ENCODE measurements at regions not wholly inside any gene's neighbourhood (a gene's known extent, or its start where the extent isn't known, plus 50 kb on each side); places are given as distances from the start of the nearest gene placed in this dataset.

DNA sequence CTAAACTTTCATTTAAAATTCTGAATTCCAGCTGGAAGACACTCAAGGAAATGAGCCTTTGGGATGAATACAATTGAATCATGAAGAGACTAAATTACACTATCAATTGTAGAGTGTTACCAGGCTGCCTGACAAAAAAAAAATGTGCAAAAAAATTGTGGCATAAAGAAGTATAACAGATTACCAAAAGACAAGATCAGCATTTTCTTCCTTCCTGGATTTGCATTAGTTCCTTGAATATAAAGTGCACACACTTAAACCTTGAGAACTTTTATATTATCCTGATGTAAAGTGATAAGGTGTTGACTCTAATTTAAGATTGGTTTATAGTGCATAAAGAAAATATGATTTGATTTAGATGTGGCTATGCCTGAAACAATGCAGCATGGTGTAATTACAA lies 412.7 kb upstream of the KLF6 start:
- TF ChIP-seq POLR2A (conservative IDR thresholded peaks at IDR 0.05) (no peak), ZNF41 (CRISPR knock-in tag; conservative IDR thresholded peaks at IDR 0.05) (no peak), FOSL1 (tag; conservative IDR thresholded peaks at IDR 0.05) (no peak), ZNF316 (IDR thresholded peaks at IDR 0.05) (peak; percentile 43; the same call in 1 of the 2 replicates), ZNF282 (CRISPR knock-in tag; IDR thresholded peaks at IDR 0.05) (no peak)
- TF ChIP-seq, protein P1, sequence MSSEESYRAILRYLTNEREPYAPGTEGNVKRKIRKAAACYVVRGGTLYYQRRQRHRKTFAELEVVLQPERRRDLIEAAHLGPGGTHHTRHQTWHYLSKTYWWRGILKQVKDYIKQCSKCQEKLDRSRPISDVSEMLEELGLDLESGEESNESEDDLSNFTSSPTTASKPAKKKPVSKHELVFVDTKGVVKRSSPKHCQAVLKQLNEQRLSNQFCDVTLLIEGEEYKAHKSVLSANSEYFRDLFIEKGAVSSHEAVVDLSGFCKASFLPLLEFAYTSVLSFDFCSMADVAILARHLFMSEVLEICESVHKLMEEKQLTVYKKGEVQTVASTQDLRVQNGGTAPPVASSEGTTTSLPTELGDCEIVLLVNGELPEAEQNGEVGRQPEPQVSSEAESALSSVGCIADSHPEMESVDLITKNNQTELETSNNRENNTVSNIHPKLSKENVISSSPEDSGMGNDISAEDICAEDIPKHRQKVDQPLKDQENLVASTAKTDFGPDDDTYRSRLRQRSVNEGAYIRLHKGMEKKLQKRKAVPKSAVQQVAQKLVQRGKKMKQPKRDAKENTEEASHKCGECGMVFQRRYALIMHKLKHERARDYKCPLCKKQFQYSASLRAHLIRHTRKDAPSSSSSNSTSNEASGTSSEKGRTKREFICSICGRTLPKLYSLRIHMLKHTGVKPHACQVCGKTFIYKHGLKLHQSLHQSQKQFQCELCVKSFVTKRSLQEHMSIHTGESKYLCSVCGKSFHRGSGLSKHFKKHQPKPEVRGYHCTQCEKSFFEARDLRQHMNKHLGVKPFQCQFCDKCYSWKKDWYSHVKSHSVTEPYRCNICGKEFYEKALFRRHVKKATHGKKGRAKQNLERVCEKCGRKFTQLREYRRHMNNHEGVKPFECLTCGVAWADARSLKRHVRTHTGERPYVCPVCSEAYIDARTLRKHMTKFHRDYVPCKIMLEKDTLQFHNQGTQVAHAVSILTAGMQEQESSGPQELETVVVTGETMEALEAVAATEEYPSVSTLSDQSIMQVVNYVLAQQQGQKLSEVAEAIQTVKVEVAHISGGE (CRISPR knock-in tag; IDR thresholded peaks at IDR 0.05) = no peak
- TF ChIP-seq, protein P2, sequence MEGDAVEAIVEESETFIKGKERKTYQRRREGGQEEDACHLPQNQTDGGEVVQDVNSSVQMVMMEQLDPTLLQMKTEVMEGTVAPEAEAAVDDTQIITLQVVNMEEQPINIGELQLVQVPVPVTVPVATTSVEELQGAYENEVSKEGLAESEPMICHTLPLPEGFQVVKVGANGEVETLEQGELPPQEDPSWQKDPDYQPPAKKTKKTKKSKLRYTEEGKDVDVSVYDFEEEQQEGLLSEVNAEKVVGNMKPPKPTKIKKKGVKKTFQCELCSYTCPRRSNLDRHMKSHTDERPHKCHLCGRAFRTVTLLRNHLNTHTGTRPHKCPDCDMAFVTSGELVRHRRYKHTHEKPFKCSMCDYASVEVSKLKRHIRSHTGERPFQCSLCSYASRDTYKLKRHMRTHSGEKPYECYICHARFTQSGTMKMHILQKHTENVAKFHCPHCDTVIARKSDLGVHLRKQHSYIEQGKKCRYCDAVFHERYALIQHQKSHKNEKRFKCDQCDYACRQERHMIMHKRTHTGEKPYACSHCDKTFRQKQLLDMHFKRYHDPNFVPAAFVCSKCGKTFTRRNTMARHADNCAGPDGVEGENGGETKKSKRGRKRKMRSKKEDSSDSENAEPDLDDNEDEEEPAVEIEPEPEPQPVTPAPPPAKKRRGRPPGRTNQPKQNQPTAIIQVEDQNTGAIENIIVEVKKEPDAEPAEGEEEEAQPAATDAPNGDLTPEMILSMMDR (IDR thresholded peaks at IDR 0.05 in 2 of 3, conservative IDR thresholded peaks at IDR 0.05 in 1 of 3; ENCODE audit: insufficient read depth in 2 of 3, low read depth in 1 of 3, low read length in 3 of 3) = no peak
- TF ChIP-seq, protein P3, sequence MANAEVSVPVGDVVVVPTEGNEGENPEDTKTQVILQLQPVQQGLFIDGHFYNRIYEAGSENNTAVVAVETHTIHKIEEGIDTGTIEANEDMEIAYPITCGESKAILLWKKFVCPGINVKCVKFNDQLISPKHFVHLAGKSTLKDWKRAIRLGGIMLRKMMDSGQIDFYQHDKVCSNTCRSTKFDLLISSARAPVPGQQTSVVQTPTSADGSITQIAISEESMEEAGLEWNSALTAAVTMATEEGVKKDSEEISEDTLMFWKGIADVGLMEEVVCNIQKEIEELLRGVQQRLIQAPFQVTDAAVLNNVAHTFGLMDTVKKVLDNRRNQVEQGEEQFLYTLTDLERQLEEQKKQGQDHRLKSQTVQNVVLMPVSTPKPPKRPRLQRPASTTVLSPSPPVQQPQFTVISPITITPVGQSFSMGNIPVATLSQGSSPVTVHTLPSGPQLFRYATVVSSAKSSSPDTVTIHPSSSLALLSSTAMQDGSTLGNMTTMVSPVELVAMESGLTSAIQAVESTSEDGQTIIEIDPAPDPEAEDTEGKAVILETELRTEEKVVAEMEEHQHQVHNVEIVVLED (CRISPR knock-in tag; IDR thresholded peaks at IDR 0.05) = no peak
- TF ChIP-seq, protein P4, sequence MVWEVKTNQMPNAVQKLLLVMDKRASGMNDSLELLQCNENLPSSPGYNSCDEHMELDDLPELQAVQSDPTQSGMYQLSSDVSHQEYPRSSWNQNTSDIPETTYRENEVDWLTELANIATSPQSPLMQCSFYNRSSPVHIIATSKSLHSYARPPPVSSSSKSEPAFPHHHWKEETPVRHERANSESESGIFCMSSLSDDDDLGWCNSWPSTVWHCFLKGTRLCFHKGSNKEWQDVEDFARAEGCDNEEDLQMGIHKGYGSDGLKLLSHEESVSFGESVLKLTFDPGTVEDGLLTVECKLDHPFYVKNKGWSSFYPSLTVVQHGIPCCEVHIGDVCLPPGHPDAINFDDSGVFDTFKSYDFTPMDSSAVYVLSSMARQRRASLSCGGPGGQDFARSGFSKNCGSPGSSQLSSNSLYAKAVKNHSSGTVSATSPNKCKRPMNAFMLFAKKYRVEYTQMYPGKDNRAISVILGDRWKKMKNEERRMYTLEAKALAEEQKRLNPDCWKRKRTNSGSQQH (CRISPR knock-in tag; IDR thresholded peaks at IDR 0.05) = no peak

All from K562 (cell line).